Psoas muscle (tissue), 7 donors: ENCODE measurements at regions not wholly inside any gene's neighbourhood (a gene's known extent, or its start where the extent isn't known, plus 50 kb on each side); places are given as distances from the start of the nearest gene placed in this dataset.

Experiments
- ATAC-seq, 4 donors: fragments of 200-7000 bp; cut with Tn5 transposase; one replicate each; pipeline ENCODE4 v1.9.1; 2020; ENCODE audit warnings: moderate library complexity in 3 of 4, mild to moderate bottlenecking in 2 of 4
- DNase-seq, 2 donors: peaks; one replicate each; pipeline ENCODE4 v3.0.0-alpha.2; 2020
- H3K27ac ChIP-seq: fragments of 200-600 bp; one replicate; pipeline ENCODE4 v1.8.0; 2022
- H3K27me3 ChIP-seq, 3 donors: fragments of 200-600 bp in 1 of 3; one replicate each; pipeline versions ENCODE4 v1.6.1 to v1.8.0; 2013 to 2022; ENCODE audit warnings: low read length in 2 of 3, mild to moderate bottlenecking in 2 of 3, moderate library complexity in 1 of 3; ENCODE audit not compliant: insufficient read depth in 3 of 3
- H3K36me3 ChIP-seq, 2 donors: fragments of 200-600 bp in 1 of 2; one replicate each; pipeline versions ENCODE4 v1.6.1 to v1.8.0; 2013 to 2022; ENCODE audit warnings: low read depth in 1 of 2, mild to moderate bottlenecking in 1 of 2, moderate library complexity in 1 of 2; ENCODE audit not compliant: insufficient read depth in 1 of 2
- H3K4me1 ChIP-seq: fragments of 200-600 bp; one replicate; pipeline ENCODE4 v1.8.0; 2022
- H3K4me3 ChIP-seq: fragments of 200-600 bp; one replicate; pipeline ENCODE4 v1.8.0; 2022; ENCODE audit warnings: mild to moderate bottlenecking
- H3K9me3 ChIP-seq: fragments of 200-600 bp; one replicate; pipeline ENCODE4 v1.8.0; 2022
- CTCF ChIP-seq: fragments of 200-600 bp; IDR thresholded peaks from one replicate; pipeline ENCODE4 v1.8.0; 2022; ENCODE audit warnings: antibody characterized with exemption
- WGBS, 3 donors: extraction: QIAGEN DNeasy Blood & Tissue Kit; methylation state at CpG; one replicate each; pipeline versions ENCODE4 v1.1.6 to v1.1.7; 2013; 5-methylcytosine and 5-hydroxymethylcytosine counted together
- intact Hi-C, 2 donors: fragments of 100-400 bp; cut with DNase I; formaldehyde crosslinking; loops; one replicate each; pipeline versions ENCODE4 v1.11.0 to v1.14.2; 2022
- donor health status: healthy with polysubstance abuse.
- donor health status: DM: no; HTN: no; CAD: no; lungs with moderate emphysema.
- donor health status: Bipolar disorder and iron deficiency.
- donor health status: healthy.
- donor health status: DM: yes; HTN: yes; CAD: no.
- donor health status: DM: no; HTN: no; CAD: no.
- donor health status: DM: yes; HTN: yes; CAD: no.

- peaks cover 2 to 12% (median 5%) of the 10 kb centered on the region in 3 donors for H3K27me3 ChIP-seq
- H3K9me3 ChIP-seq: no peaks in the 10 kb centered on the region
- intact Hi-C loops: no loop called here
- no peak for ATAC-seq
- no peaks in the 10 kb centered on the region for H3K36me3 ChIP-seq
- no peak for DNase-seq
- H3K4me1 ChIP-seq: no peaks in the 10 kb centered on the region
- H3K27ac ChIP-seq: no peak overlapping the region
- TF ChIP-seq CTCF: no peak
- H3K4me3 ChIP-seq: no peak overlapping the region
- WGBS, 3 donors: 24 to 30% (median 29%) methylated on average over 19 of the region's 19 CpGs
Measured at GRCh38 chr2:216315802-216316603, 56.3 kb downstream of the MARCHF4 start.

GRCh38 chr2:216312441-216312840 lies 59.8 kb downstream of the MARCHF4 start:
- ATAC-seq (no peak), DNase-seq (no peak)
- TF ChIP-seq CTCF: no peak
- peaks cover 11% of the 10 kb centered on the region for H3K4me1 ChIP-seq
- no peak overlapping the region for H3K4me3 ChIP-seq
- H3K9me3 ChIP-seq: no peaks in the 10 kb centered on the region
- H3K27me3 ChIP-seq: peaks cover 0 to 12% (median 5%) of the 10 kb centered on the region in 3 donors
- WGBS, 3 donors: 79 to 86% (median 84%) methylated on average over 1 of the region's 1 CpG
- H3K27ac ChIP-seq: no peak overlapping the region
- no peaks in the 10 kb centered on the region for H3K36me3 ChIP-seq
- intact Hi-C loops: no loop called here

- Histone ChIP-seq H3K4me3 (no peak overlapping the region), H3K27ac (no peak overlapping the region), H3K4me1 (peaks cover 11% of the 10 kb centered on the region), H3K9me3 (no peaks in the 10 kb centered on the region), H3K27me3 (no peaks in the 10 kb centered on the region), H3K36me3 (no peaks in the 10 kb centered on the region)
- no peak for DNase-seq
- ATAC-seq: peak; percentile 43 to 88 (median 59)
- 43 to 47% (median 44%) methylated on average over 5 of the region's 5 CpGs for WGBS, 3 donors
- no peak for TF ChIP-seq CTCF
- intact Hi-C loops: no loop called here
Measured at GRCh38 chr2:216308576-216308975, 63.7 kb downstream of the MARCHF4 start.

GRCh38 chr2:216307496-216307895 lies 64.8 kb downstream of the MARCHF4 start:
- intact Hi-C loops: no loop called here
- H3K9me3 ChIP-seq: no peaks in the 10 kb centered on the region
- WGBS, 3 donors: 60 to 69% (median 65%) methylated on average over 6 of the region's 6 CpGs

More at GRCh38 chr2:216307496-216307895, 64.8 kb downstream of the MARCHF4 start:
- Histone ChIP-seq H3K4me1 (peaks cover 11% of the 10 kb centered on the region), H3K36me3 (no peaks in the 10 kb centered on the region), H3K27me3 (no peaks in the 10 kb centered on the region), H3K4me3 (no peak overlapping the region), H3K27ac (no peak overlapping the region)
- TF ChIP-seq CTCF: no peak
- ATAC-seq (no peak), DNase-seq (no peak)
